Body of pancreas (tissue), 4 donors: ENCODE measurements at regions not wholly inside any gene's neighbourhood (a gene's known extent, or its start where the extent isn't known, plus 50 kb on each side); places are given as distances from the start of the nearest gene placed in this dataset.

Experiments
- ATAC-seq: fragments of 150-250 bp; one replicate; pipeline ENCODE4 v1.9.1; 2016
- DNase-seq, 4 donors: peaks; one replicate each; pipeline ENCODE4 v3.0.0-alpha.2; 2019
- H3K27ac ChIP-seq, 4 donors: fragments of 200-600 bp; sonication (generic); 1 replicate in 3 of 4; 2 replicates in 1 of 4; pipeline versions ENCODE4 v1.5.1 to v1.6.1; 2016 to 2019; ENCODE audit warnings: mild to moderate bottlenecking in 1 of 4, mixed read lengths in 1 of 4, moderate library complexity in 1 of 4
- H3K27me3 ChIP-seq, 2 donors: fragments of 200-600 bp; sonication (generic); one replicate each; pipeline ENCODE4 v1.6.0; 2016; ENCODE audit warnings: mild to moderate bottlenecking in 1 of 2
- H3K36me3 ChIP-seq, 2 donors: fragments of 200-600 bp; sonication (generic); replicated peaks in 1 of 2; 2 replicates each; pipeline ENCODE4 v1.5.1; 2016; ENCODE audit warnings: low read depth in 2 of 2; ENCODE audit not compliant: insufficient read depth in 1 of 2
- H3K4me1 ChIP-seq: fragments of 200-600 bp; sonication (generic); one replicate; pipeline ENCODE4 v1.6.0; 2016
- H3K4me3 ChIP-seq, 2 donors: fragments of 200-600 bp; sonication (generic); 1 replicate in 1 of 2; 2 replicates in 1 of 2; pipeline ENCODE4 v1.5.1; 2016 to 2019
- H3K9me3 ChIP-seq, 3 donors: fragments of 200-600 bp; sonication (generic); 1 replicate in 2 of 3; 2 replicates in 1 of 3; pipeline ENCODE4 v1.5.1; 2016
- CTCF ChIP-seq, 7 experiments: fragments of 450-650 bp in 4 of 7; fragments of 200-600 bp in 3 of 7; sonication (generic) in 3 of 7; IDR thresholded peaks; one replicate each; pipeline ENCODE4 v1.5.1; 2016 to 2019; ENCODE audit warnings: antibody characterized with exemption in 7 of 7
- POLR2A ChIP-seq, 3 donors: fragments of 450-650 bp; IDR thresholded peaks; one replicate each; pipeline ENCODE4 v1.6.1; 2016; ENCODE audit warnings: antibody characterized with exemption in 3 of 3, mild to moderate bottlenecking in 2 of 3
- WGBS, 2 donors: methylation state at CpG; one replicate each; pipeline ENCODE4 v1.1.5; 2017; 5-methylcytosine and 5-hydroxymethylcytosine counted together
- intact Hi-C: fragments of 100-400 bp; cut with DNase I; formaldehyde crosslinking; loops from one replicate; pipeline ENCODE4 v1.15.1; 2023

GRCh38 chr7:119127706-119128105 is 903.2 kb downstream of the ANKRD7 start:
- no peaks in the 10 kb centered on the region for H3K9me3 ChIP-seq
- no peak for ATAC-seq
- intact Hi-C loops, result no loop called here
- WGBS, 2 donors, result 52 to 60% methylated on average over 3 of the region's 3 CpGs
- H3K4me1 ChIP-seq, result no peaks in the 10 kb centered on the region
- no peak for TF ChIP-seq POLR2A (IDR thresholded peaks at IDR 0.05)
- no peak for TF ChIP-seq CTCF (IDR thresholded peaks at IDR 0.05)
- H3K4me3 ChIP-seq, result no peak overlapping the region
- H3K27ac ChIP-seq, result no peak overlapping the region
- no peaks in the 10 kb centered on the region for H3K36me3 ChIP-seq
- no peak for DNase-seq
- no peaks in the 10 kb centered on the region for H3K27me3 ChIP-seq

GRCh38 chr7:119132436-119132835 is 907.9 kb downstream of the ANKRD7 start:
- no peaks in the 10 kb centered on the region for H3K4me1 ChIP-seq
- H3K27me3 ChIP-seq, result no peaks in the 10 kb centered on the region
- H3K4me3 ChIP-seq, result no peak overlapping the region
- no peak for ATAC-seq
- H3K9me3 ChIP-seq, result no peaks in the 10 kb centered on the region
- intact Hi-C loops, result no loop called here
- no peak for TF ChIP-seq CTCF (IDR thresholded peaks at IDR 0.05)
- no peak for TF ChIP-seq POLR2A (IDR thresholded peaks at IDR 0.05)
- DNase-seq, result no peak
- H3K27ac ChIP-seq, result no peak overlapping the region
- H3K36me3 ChIP-seq, result no peaks in the 10 kb centered on the region

DNA sequence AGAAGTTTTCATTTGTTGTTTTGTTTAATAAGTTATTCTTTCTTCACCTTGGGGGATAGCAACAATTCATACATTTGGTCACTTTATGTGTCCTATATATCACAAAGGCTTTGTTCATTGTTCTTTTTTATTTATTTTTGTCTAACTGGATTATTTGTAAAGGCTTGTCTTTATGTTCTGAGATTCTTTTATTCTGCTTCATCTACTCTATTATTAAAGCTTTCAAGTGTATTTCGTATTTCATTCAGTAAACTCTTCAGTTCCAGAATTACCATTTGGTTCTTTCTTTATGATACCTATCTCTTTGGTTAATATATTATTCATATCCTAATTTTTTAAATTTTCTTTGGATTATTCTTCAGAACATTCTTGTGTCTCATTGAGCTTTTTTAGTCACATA is 942.9 kb downstream of the ANKRD7 start:
- no peak for DNase-seq
- Histone ChIP-seq H3K4me3 (no peak overlapping the region), H3K9me3 (no peaks in the 10 kb centered on the region), H3K27me3 (no peaks in the 10 kb centered on the region), H3K27ac (no peak overlapping the region), H3K4me1 (no peaks in the 10 kb centered on the region), H3K36me3 (no peaks in the 10 kb centered on the region)
- WGBS, 2 donors, result 48 to 50% methylated on average over 1 of the region's 1 CpG
- no peak for TF ChIP-seq CTCF (IDR thresholded peaks at IDR 0.05)
- no peak for TF ChIP-seq POLR2A (IDR thresholded peaks at IDR 0.05)
- intact Hi-C loops, result no loop called here
- no peak for ATAC-seq

DNA sequence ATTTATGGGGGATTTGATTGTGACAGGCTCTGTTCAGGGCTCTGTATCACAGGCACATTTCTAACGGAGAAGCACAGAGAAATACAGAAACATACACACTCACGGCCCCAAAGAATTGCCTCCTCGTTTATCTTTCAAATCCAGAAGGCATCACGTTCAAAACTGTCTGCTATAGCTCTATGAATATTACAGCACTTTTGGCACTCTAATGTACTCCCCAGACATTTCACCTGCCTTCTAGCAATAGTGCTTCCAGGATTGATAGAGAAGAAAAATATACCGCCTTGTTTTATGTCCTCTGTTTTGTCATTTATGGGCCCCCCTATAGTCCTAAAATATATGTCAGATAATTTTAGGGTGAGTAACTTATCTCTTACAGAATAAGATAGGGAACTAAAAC is 947.5 kb downstream of the ANKRD7 start:
- TF ChIP-seq POLR2A (IDR thresholded peaks at IDR 0.05), result no peak
- TF ChIP-seq CTCF (IDR thresholded peaks at IDR 0.05), result no peak
- 48 to 61% methylated on average over 5 of the region's 5 CpGs for WGBS, 2 donors
- Histone ChIP-seq H3K4me1 (peaks cover 3% of the 10 kb centered on the region), H3K4me3 (no peak overlapping the region), H3K27me3 (no peaks in the 10 kb centered on the region), H3K9me3 (no peaks in the 10 kb centered on the region), H3K36me3 (no peaks in the 10 kb centered on the region), H3K27ac (no peak overlapping the region)
- intact Hi-C loops, result no loop called here
- no peak for ATAC-seq
- DNase-seq, result no peak

GRCh38 chr7:119175911-119176627 is 951.6 kb downstream of the ANKRD7 start:
- no peaks in the 10 kb centered on the region for H3K27me3 ChIP-seq
- 9 to 12% methylated on average over 6 of the region's 6 CpGs for whole genome bisulfite sequencing, 2 donors
- no peak overlapping the region for H3K27ac ChIP-seq
- H3K4me1 ChIP-seq, result peaks cover 3% of the 10 kb centered on the region
- peak; percentile 34 to 55 (median 42) for DNase-seq
- H3K4me3 ChIP-seq, result no peak overlapping the region
- TF ChIP-seq CTCF (IDR thresholded peaks at IDR 0.05), result peak; percentile 39 to 62 (median 55)
- no peak for TF ChIP-seq POLR2A (IDR thresholded peaks at IDR 0.05)
- peak; percentile 40 for ATAC-seq
- intact Hi-C loops, result no loop called here
- no peaks in the 10 kb centered on the region for H3K36me3 ChIP-seq
- H3K9me3 ChIP-seq, result no peaks in the 10 kb centered on the region
